ENCODE measurements at regions not wholly inside any gene's neighbourhood (a gene's known extent, or its start where the extent isn't known, plus 50 kb on each side); places are given as distances from the start of the nearest gene placed in this dataset.

- no peak for DNase-seq (ENCODE audit: low spot score)
- 40% methylated on average over 3 of the region's 3 CpGs for WGBS
Observed at GRCh38 chr14:71594821-71595220, 337.4 kb upstream of the RGS6 start.

GRCh38 chr14:71595441-71595840 lies 336.8 kb upstream of the RGS6 start:
- Histone ChIP-seq H3K36me3 (no peaks in the 10 kb centered on the region), H3K27me3 (replicated peaks; ENCODE audit: insufficient read depth) (no peaks in the 10 kb centered on the region), H3K9me3 (no peaks in the 10 kb centered on the region), H3K4me1 (replicated peaks) (no peaks in the 10 kb centered on the region), H3K27ac (no peak overlapping the region), H3K4me3 (no peak overlapping the region)
- WGBS: 77% methylated on average over 3 of the region's 3 CpGs
- no peak for TF ChIP-seq POLR2AphosphoS5 (IDR thresholded peaks at IDR 0.05)
- DNase-seq (ENCODE audit: low spot score): no peak
- intact Hi-C loops (cut with DNase I): no loop called here

More at GRCh38 chr14:71594821-71595220, 337.4 kb upstream of the RGS6 start:
- TF ChIP-seq CTCF (IDR thresholded peaks at IDR 0.05): no peak
- TF ChIP-seq POLR2AphosphoS5 (IDR thresholded peaks at IDR 0.05): no peak
- no peak for TF ChIP-seq POLR2A (IDR thresholded peaks at IDR 0.05)
- Histone ChIP-seq H3K4me3 (no peak overlapping the region), H3K36me3 (no peaks in the 10 kb centered on the region), H3K9me3 (no peaks in the 10 kb centered on the region), H3K4me1 (replicated peaks) (no peaks in the 10 kb centered on the region), H3K27ac (no peak overlapping the region), H3K27me3 (replicated peaks; ENCODE audit: insufficient read depth) (no peaks in the 10 kb centered on the region)
- intact Hi-C loops (cut with DNase I): no loop called here

GRCh38 chr14:71597287-71597920 lies 334.8 kb upstream of the RGS6 start:
- Histone ChIP-seq H3K4me1 (replicated peaks) (no peaks in the 10 kb centered on the region), H3K4me3 (no peak overlapping the region), H3K9me3 (no peaks in the 10 kb centered on the region), H3K27me3 (replicated peaks; ENCODE audit: insufficient read depth) (no peaks in the 10 kb centered on the region), H3K36me3 (no peaks in the 10 kb centered on the region), H3K27ac (no peak overlapping the region)
- 77% methylated on average over 2 of the region's 2 CpGs for WGBS
- DNase-seq (ENCODE audit: low spot score): no peak
- TF ChIP-seq POLR2AphosphoS5 (IDR thresholded peaks at IDR 0.05): no peak
- TF ChIP-seq CTCF (IDR thresholded peaks at IDR 0.05): no peak
- no peak for TF ChIP-seq POLR2A (IDR thresholded peaks at IDR 0.05)
- intact Hi-C loops (cut with DNase I): no loop called here

- DNase-seq (ENCODE audit: low spot score): no peak
Observed at GRCh38 chr14:71597955-71598660, 334.1 kb upstream of the RGS6 start.

GRCh38 chr14:71600309-71600708 lies 331.9 kb upstream of the RGS6 start:
- Histone ChIP-seq H3K4me3 (no peak overlapping the region), H3K27ac (no peak overlapping the region), H3K36me3 (no peaks in the 10 kb centered on the region), H3K4me1 (replicated peaks) (no peaks in the 10 kb centered on the region), H3K9me3 (no peaks in the 10 kb centered on the region), H3K27me3 (replicated peaks; ENCODE audit: insufficient read depth) (no peaks in the 10 kb centered on the region)
- 97% methylated on average over 2 of the region's 2 CpGs for WGBS
- TF ChIP-seq POLR2AphosphoS5 (IDR thresholded peaks at IDR 0.05) (no peak), CTCF (IDR thresholded peaks at IDR 0.05) (no peak), POLR2A (IDR thresholded peaks at IDR 0.05) (no peak)
- no peak for DNase-seq (ENCODE audit: low spot score)
- intact Hi-C loops (cut with DNase I): no loop called here

More at GRCh38 chr14:71597955-71598660, 334.1 kb upstream of the RGS6 start:
- Histone ChIP-seq H3K36me3 (no peaks in the 10 kb centered on the region), H3K4me1 (replicated peaks) (no peaks in the 10 kb centered on the region), H3K9me3 (no peaks in the 10 kb centered on the region), H3K27ac (no peak overlapping the region), H3K4me3 (no peak overlapping the region), H3K27me3 (replicated peaks; ENCODE audit: insufficient read depth) (no peaks in the 10 kb centered on the region)
- WGBS: 89% methylated on average over 4 of the region's 4 CpGs
- TF ChIP-seq POLR2A (IDR thresholded peaks at IDR 0.05): no peak
- no peak for TF ChIP-seq POLR2AphosphoS5 (IDR thresholded peaks at IDR 0.05)
- TF ChIP-seq CTCF (IDR thresholded peaks at IDR 0.05): no peak
- intact Hi-C loops (cut with DNase I): no loop called here

Measured in prostate gland (tissue), 2 donors.